ENCODE measurements at regions not wholly inside any gene's neighbourhood (a gene's known extent, or its start where the extent isn't known, plus 50 kb on each side); places are given as distances from the start of the nearest gene placed in this dataset.
A peak's percentile ranks its signal among the peaks of the same experiment; 100 is the strongest.

GRCh38 chr2:176395273-176395854 lies 126.1 kb downstream of the MTX2 start (continued):
- no peak for TF ChIP-seq POU6F1 (CRISPR knock-in tag; IDR thresholded peaks at IDR 0.05; ENCODE audit: borderline replicate concordance, low read depth)
- TF ChIP-seq ZC3H10 (CRISPR knock-in tag; IDR thresholded peaks at IDR 0.05) = no peak

- no peak for TF ChIP-seq TCF4 (CRISPR knock-in tag; IDR thresholded peaks at IDR 0.05; ENCODE audit: borderline replicate concordance)
- TF ChIP-seq GLIS3 (CRISPR knock-in tag; IDR thresholded peaks at IDR 0.05) = no peak
- TF ChIP-seq CSDC2 (CRISPR knock-in tag; IDR thresholded peaks at IDR 0.05) = no peak
- TF ChIP-seq ZNF565 (CRISPR knock-in tag; conservative IDR thresholded peaks at IDR 0.05; ENCODE audit: low read depth) = no peak
- no peak for TF ChIP-seq ZNF8 (CRISPR knock-in tag; IDR thresholded peaks at IDR 0.05)
- no peak for TF ChIP-seq ZC3H10 (CRISPR knock-in tag; IDR thresholded peaks at IDR 0.05)
- ATAC-seq = peak; percentile 49
These were observed 129.2 kb downstream of the MTX2 start for GRCh38 chr2:176398243-176399073.

- ATAC-seq = peak; percentile 41; the same call in 2 of the 3 replicates
- TF ChIP-seq ARNTL (CRISPR knock-in tag; IDR thresholded peaks at IDR 0.05; ENCODE audit: borderline replicate concordance, low read depth) = no peak
- 0 out of 2 replicates have a peak, but pooled peaks have one; percentile 64 for TF ChIP-seq ZC3H10 (CRISPR knock-in tag; IDR thresholded peaks at IDR 0.05)
- peak; percentile 51; the same call in 1 of the 2 replicates for TF ChIP-seq PATZ1 (CRISPR knock-in tag; IDR thresholded peaks at IDR 0.05; ENCODE audit: borderline replicate concordance)
- TF ChIP-seq ISL1 (CRISPR knock-in tag; IDR thresholded peaks at IDR 0.05) = peak; percentile 63
These were observed 129.9 kb downstream of the MTX2 start for GRCh38 chr2:176399074-176399598.

GRCh38 chr2:176405477-176405876 lies 136.2 kb downstream of the MTX2 start:
- no peak for TF ChIP-seq CSRNP3 (CRISPR knock-in tag; IDR thresholded peaks at IDR 0.05)
- no peak for TF ChIP-seq ZFP30 (CRISPR knock-in tag; IDR thresholded peaks at IDR 0.05)
- no peak for TF ChIP-seq ISL1 (CRISPR knock-in tag; IDR thresholded peaks at IDR 0.05)
- TF ChIP-seq GLIS3 (CRISPR knock-in tag; IDR thresholded peaks at IDR 0.05) = no peak
- no peak for TF ChIP-seq ZNF70 (CRISPR knock-in tag; IDR thresholded peaks at IDR 0.05)
- no peak for TF ChIP-seq CSDC2 (CRISPR knock-in tag; IDR thresholded peaks at IDR 0.05)
- TF ChIP-seq ESRRG (CRISPR knock-in tag; IDR thresholded peaks at IDR 0.05) = no peak
- TF ChIP-seq ZNF8 (CRISPR knock-in tag; IDR thresholded peaks at IDR 0.05) = no peak
- no peak for ATAC-seq

- ATAC-seq = no peak
- no peak for TF ChIP-seq GLIS3 (CRISPR knock-in tag; IDR thresholded peaks at IDR 0.05)
These were observed 138.5 kb downstream of the MTX2 start for GRCh38 chr2:176407706-176408105.

- no peak for TF ChIP-seq POU6F1 (CRISPR knock-in tag; IDR thresholded peaks at IDR 0.05; ENCODE audit: borderline replicate concordance, low read depth)
- no peak for ATAC-seq
These were observed 140.4 kb downstream of the MTX2 start for GRCh38 chr2:176409671-176410070.
